ENCODE measurements at regions not wholly inside any gene's neighbourhood (a gene's known extent, or its start where the extent isn't known, plus 50 kb on each side); places are given as distances from the start of the nearest gene placed in this dataset.

DNA sequence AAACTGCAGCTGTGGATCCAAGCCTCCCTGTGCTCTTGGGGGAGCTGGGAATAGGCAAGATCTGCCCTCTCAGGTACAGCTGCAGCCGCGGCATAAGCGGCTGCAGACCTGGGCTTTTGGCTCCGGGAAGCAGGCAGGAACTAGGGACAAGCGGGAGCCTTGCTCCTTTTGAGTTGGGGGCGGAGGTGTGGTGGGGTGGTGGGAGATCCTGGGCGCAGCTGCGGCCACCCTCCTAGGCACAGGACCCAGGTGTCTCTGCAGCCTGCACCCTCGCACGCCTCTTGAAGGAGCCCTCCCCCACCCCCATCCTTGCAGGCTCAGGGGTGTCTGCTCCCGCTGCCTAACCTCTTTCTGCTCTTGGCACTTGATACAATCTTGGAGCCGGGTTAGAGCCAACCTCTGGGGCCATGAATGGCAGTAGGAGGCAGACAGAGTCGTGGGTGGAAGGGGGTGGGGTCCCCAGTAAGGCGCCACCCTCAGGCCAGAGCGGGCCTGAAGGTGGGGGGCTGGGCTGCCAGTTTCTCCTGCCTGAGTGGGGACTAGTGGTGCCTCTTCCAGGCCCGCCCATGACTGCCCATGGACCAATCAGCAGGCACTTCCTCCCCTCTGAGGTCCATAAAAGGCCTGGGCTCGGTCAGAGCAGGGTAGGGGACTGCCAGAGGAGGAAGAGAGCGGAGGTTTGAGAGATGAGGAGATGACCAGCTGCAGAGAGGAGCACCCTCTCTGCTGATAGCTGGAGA, 267.6 kb upstream of the TNC start:
- DNase-seq (ENCODE audit: low spot score in 2 of 2, unreplicated experiment in 2 of 2) = no peak
- Mint-ChIP-seq H3K36me3 (peaks cover 2% of the 10 kb centered on the region), H3K27me3 (ENCODE audit: low read depth) (no peaks in the 10 kb centered on the region), H3K9me3 (peaks cover 32% of the 10 kb centered on the region), H3K27ac (no peak overlapping the region), H3K4me3 (no peak overlapping the region), H3K4me1 (peaks cover 3% of the 10 kb centered on the region)
- no peak for TF ChIP-seq CTCF (IDR thresholded peaks at IDR 0.05; ENCODE audit: unreplicated experiment)

GRCh38 chr9:115386963-115387770, 269.2 kb upstream of the TNC start:
- TF ChIP-seq CTCF (IDR thresholded peaks at IDR 0.05; ENCODE audit: unreplicated experiment) = no peak
- Mint-ChIP-seq H3K36me3 (no peaks in the 10 kb centered on the region), H3K27me3 (ENCODE audit: low read depth) (no peaks in the 10 kb centered on the region), H3K4me1 (peaks cover 12% of the 10 kb centered on the region), H3K4me3 (no peak overlapping the region), H3K27ac (no peak overlapping the region), H3K9me3 (peaks cover 16% of the 10 kb centered on the region)
- no peak for DNase-seq (ENCODE audit: low spot score in 2 of 2, unreplicated experiment in 2 of 2)

GRCh38 chr9:115391168-115391825, 273.3 kb upstream of the TNC start:
- no peak overlapping the region for H3K27ac Mint-ChIP-seq
- no peak overlapping the region for H3K4me3 Mint-ChIP-seq
- no peak for DNase-seq (ENCODE audit: low spot score in 2 of 2, unreplicated experiment in 2 of 2)
- no peaks in the 10 kb centered on the region for H3K36me3 Mint-ChIP-seq
- TF ChIP-seq CTCF (IDR thresholded peaks at IDR 0.05; ENCODE audit: unreplicated experiment) = no peak
- peaks cover 2% of the 10 kb centered on the region for H3K27me3 Mint-ChIP-seq (ENCODE audit: low read depth)
- H3K9me3 Mint-ChIP-seq = no peaks in the 10 kb centered on the region
- peaks cover 24% of the 10 kb centered on the region for H3K4me1 Mint-ChIP-seq

DNA sequence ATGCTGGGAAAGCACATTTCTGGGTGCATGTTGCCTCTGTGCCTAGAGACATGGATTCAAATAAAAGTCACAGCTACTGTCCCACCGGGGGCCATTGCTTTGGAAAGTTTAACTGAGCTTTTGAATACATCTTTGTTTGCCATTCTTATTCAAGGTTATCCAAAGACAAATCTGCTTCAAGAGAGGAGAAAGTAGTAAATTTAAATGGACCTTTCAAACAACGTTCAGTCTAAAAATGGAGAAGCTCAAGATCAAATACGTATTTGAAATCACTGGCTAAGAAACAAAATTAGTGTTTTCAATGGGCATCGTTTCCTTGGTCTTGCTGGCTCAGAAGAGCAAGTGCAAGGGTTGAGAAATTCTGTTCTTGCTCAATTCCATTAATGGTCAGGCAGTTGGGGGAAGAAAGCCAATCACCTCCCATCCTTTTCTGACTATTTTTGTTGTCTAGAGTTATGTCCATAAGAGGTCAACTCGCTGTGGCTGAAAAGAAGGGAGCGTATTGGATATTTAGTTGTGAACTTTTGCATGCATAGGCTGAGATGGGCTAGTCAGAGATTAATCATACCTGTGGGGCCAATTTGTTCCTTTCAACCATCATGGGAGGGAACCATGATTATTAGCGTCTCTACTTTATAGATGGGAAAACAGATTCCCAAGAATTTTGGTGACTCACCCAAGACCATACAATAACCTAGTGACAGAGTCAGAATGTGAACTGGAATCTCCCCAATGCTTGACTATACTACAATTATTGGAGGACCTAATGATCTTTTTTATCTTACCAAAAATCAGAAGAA, 276.2 kb upstream of the TNC start:
- no peaks in the 10 kb centered on the region for H3K9me3 Mint-ChIP-seq
- H3K36me3 Mint-ChIP-seq = no peaks in the 10 kb centered on the region
- H3K27ac Mint-ChIP-seq = no peak overlapping the region
- peaks cover 2% of the 10 kb centered on the region for H3K27me3 Mint-ChIP-seq (ENCODE audit: low read depth)
- H3K4me1 Mint-ChIP-seq = peaks cover 27% of the 10 kb centered on the region
- no peak for TF ChIP-seq CTCF (IDR thresholded peaks at IDR 0.05; ENCODE audit: unreplicated experiment)
- no peak for DNase-seq (ENCODE audit: low spot score in 2 of 2, unreplicated experiment in 2 of 2)
- no peak overlapping the region for H3K4me3 Mint-ChIP-seq

- Mint-ChIP-seq H3K9me3 (no peaks in the 10 kb centered on the region), H3K27ac (peak overlapping the region; percentile 47), H3K4me1 (peaks cover 24% of the 10 kb centered on the region), H3K4me3 (no peak overlapping the region), H3K27me3 (ENCODE audit: low read depth) (peaks cover 2% of the 10 kb centered on the region), H3K36me3 (no peaks in the 10 kb centered on the region)
- no peak for DNase-seq (ENCODE audit: low spot score in 2 of 2, unreplicated experiment in 2 of 2)
- no peak for TF ChIP-seq CTCF (IDR thresholded peaks at IDR 0.05; ENCODE audit: unreplicated experiment)
These were observed 277.6 kb upstream of the TNC start for GRCh38 chr9:115395511-115396021.

Measured in mesothelial cell of epicardium (in vitro differentiated cells).